ENCODE measurements at regions not wholly inside any gene's neighbourhood (a gene's known extent, or its start where the extent isn't known, plus 50 kb on each side); places are given as distances from the start of the nearest gene placed in this dataset.

GRCh38 chr13:47408546-47409319 is 511.9 kb upstream of the HTR2A start:
- no peak for TF ChIP-seq EZH2phosphoT487 (IDR thresholded peaks at IDR 0.05; ENCODE audit: insufficient read depth, low read depth)
- TF ChIP-seq EZH2 (IDR thresholded peaks at IDR 0.05; ENCODE audit: insufficient read depth, poor library complexity, severe bottlenecking), result no peak
